Panc1 (cell line): ENCODE measurements at regions not wholly inside any gene's neighbourhood (a gene's known extent, or its start where the extent isn't known, plus 50 kb on each side); places are given as distances from the start of the nearest gene placed in this dataset.

Experiments
- CTCF ChIP-seq: fragments of 450-650 bp; IDR thresholded peaks from 2 replicates; pipeline ENCODE4 v1.5.1; 2017; ENCODE audit warnings: mild to moderate bottlenecking
- POLR2AphosphoS5 ChIP-seq: IDR thresholded peaks from 2 replicates; pipeline ENCODE4 v1.6.1; 2012; ENCODE audit warnings: mild to moderate bottlenecking, low read depth, low read length, moderate library complexity
- REST ChIP-seq, 2 experiments: IDR thresholded peaks; 2 replicates each; pipeline ENCODE4 v1.6.1; 2011 to 2012; ENCODE audit warnings: low read depth in 2 of 2, control low read depth in 1 of 2, low read length in 1 of 2, mild to moderate bottlenecking in 1 of 2, moderate library complexity in 1 of 2; ENCODE audit not compliant: insufficient read depth in 1 of 2
- TCF7L2 ChIP-seq: IDR thresholded peaks from 2 replicates; pipeline ENCODE4 v1.6.1; 2011; ENCODE audit warnings: mild to moderate bottlenecking, low read depth, low read length, inconsistent platforms

- TF ChIP-seq CTCF (no peak), REST (IDR thresholded peaks at IDR 0.05; ENCODE audit: insufficient read depth in 1 of 2, low read depth in 2 of 2, low read length in 1 of 2) (no peak), POLR2AphosphoS5 (no peak), TCF7L2 (no peak)
Measured at GRCh38 chr17:68102318-68102758, 66.8 kb downstream of the KPNA2 start.
